ENCODE measurements at regions not wholly inside any gene's neighbourhood (a gene's known extent, or its start where the extent isn't known, plus 50 kb on each side); places are given as distances from the start of the nearest gene placed in this dataset.

DNA sequence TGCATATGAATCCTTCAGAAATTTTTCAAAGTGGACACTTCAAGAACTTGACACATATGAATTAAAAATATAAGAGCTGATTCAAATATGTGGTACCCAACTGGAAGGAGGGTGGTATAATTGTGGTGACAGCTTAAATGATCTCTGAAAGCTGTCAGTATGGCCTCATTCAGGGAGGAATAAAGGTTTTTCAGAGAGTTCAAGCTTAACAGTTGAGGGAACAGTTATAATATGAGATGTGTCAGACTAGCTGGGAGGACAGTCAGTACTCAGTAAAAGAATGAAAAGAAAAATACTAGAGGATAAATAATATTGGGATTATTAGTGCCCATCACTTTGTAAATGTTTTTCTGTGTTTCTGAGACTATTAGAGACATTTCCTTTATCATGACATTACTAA lies 277.5 kb downstream of the RASSF9 start:
- intact Hi-C loops (cut with DNase I): no loop called here
- H3K36me3 ChIP-seq: no peaks in the 10 kb centered on the region
- H3K4me3 ChIP-seq: peak overlapping the region in 1 of 12 donors; percentile 13
- DNase-seq: no peak
- no peak for ATAC-seq
- no peak overlapping the region for H3K27ac ChIP-seq
- no peaks in the 10 kb centered on the region for H3K9me3 ChIP-seq
- H3K27me3 ChIP-seq: no peaks in the 10 kb centered on the region
- no peak for TF ChIP-seq POLR2A (IDR thresholded peaks at IDR 0.05)
- TF ChIP-seq, protein P1, sequence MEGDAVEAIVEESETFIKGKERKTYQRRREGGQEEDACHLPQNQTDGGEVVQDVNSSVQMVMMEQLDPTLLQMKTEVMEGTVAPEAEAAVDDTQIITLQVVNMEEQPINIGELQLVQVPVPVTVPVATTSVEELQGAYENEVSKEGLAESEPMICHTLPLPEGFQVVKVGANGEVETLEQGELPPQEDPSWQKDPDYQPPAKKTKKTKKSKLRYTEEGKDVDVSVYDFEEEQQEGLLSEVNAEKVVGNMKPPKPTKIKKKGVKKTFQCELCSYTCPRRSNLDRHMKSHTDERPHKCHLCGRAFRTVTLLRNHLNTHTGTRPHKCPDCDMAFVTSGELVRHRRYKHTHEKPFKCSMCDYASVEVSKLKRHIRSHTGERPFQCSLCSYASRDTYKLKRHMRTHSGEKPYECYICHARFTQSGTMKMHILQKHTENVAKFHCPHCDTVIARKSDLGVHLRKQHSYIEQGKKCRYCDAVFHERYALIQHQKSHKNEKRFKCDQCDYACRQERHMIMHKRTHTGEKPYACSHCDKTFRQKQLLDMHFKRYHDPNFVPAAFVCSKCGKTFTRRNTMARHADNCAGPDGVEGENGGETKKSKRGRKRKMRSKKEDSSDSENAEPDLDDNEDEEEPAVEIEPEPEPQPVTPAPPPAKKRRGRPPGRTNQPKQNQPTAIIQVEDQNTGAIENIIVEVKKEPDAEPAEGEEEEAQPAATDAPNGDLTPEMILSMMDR (IDR thresholded peaks at IDR 0.05): no peak
- H3K4me1 ChIP-seq: no peaks in the 10 kb centered on the region

DNA sequence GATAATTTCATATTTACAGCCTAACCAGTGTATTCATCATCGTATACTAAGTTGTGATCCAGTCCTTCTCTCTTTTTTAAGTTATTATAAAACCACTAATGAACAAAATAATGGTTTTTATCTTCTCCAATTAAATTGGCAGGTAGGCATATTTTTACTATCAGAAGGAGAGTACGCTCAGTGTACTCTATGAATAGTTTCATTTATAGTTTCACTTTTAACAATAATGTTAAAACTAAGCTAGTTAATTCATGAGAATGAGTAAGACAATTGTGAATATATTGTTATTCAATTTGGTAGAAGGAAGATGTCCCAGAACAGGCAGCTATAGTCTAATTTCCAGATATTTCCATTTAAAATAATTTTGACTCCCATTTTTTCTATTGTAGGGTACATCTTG lies 277.1 kb downstream of the RASSF9 start:
- ATAC-seq: no peak
- H3K27ac ChIP-seq: no peak overlapping the region
- no peaks in the 10 kb centered on the region for H3K4me1 ChIP-seq
- no peaks in the 10 kb centered on the region for H3K27me3 ChIP-seq
- no peaks in the 10 kb centered on the region for H3K9me3 ChIP-seq
- 66 to 81% (median 77%) methylated on average over 2 of the region's 2 CpGs for WGBS, 4 donors
- H3K4me3 ChIP-seq: peak overlapping the region in 1 of 12 donors; percentile 22
- TF ChIP-seq, protein P1 (IDR thresholded peaks at IDR 0.05): no peak
- TF ChIP-seq POLR2A (IDR thresholded peaks at IDR 0.05): no peak
- intact Hi-C loops (cut with DNase I): no loop called here
- no peak for DNase-seq
- no peaks in the 10 kb centered on the region for H3K36me3 ChIP-seq

DNA sequence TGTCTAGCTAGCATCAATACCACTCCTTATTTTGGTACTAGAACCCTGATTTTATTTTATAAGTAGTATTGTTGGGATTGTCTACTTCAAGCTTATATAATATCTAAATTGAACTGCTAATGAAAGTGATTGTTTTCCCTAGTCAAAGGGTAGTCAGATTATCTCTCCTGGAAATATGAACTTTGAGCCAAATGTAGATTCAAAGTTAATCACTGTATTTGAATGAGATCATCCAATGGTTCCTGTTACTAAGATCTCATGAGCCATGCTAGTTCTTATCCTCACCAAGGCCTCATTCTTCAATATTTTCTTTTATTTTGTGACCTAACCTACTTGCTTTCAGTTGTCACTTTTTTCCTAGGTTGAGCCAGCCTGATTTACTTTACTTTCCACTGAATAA lies 276.7 kb downstream of the RASSF9 start:
- intact Hi-C loops (cut with DNase I): no loop called here
- no peaks in the 10 kb centered on the region for H3K4me1 ChIP-seq

DNA sequence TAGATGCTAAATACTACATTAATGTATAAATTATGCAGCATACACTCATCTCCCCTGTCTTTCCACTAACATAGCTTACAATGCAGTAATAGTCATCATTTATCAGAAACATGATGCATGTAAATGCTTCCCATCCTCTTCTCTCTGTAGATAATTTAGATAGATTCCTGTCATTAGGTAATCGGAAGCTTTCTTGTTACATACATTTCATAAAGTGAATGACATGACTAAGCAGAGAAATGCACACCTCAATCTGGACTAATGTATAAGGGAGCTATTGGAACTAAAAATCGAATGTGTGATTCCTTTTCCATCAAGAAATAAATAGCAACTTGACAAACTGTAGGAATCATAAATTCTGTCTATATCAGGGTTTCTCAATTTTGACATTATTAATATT lies 273.4 kb downstream of the RASSF9 start:
- intact Hi-C loops (cut with DNase I): no loop called here
- no peak overlapping the region for H3K4me3 ChIP-seq
- TF ChIP-seq, protein P1 (IDR thresholded peaks at IDR 0.05): no peak
- no peak for TF ChIP-seq POLR2A (IDR thresholded peaks at IDR 0.05)
- ATAC-seq (no peak), DNase-seq (no peak)
- no peaks in the 10 kb centered on the region for H3K27me3 ChIP-seq
- H3K9me3 ChIP-seq: no peaks in the 10 kb centered on the region
- H3K4me1 ChIP-seq: no peaks in the 10 kb centered on the region
- 86 to 90% (median 89%) methylated on average over 2 of the region's 2 CpGs for WGBS, 4 donors
- H3K36me3 ChIP-seq: no peaks in the 10 kb centered on the region
- H3K27ac ChIP-seq: no peak overlapping the region

More for the DNA sequence above, 276.7 kb downstream of the RASSF9 start:
- no peaks in the 10 kb centered on the region for H3K36me3 ChIP-seq
- no peak overlapping the region for H3K27ac ChIP-seq
- no peaks in the 10 kb centered on the region for H3K27me3 ChIP-seq
- no peak for DNase-seq
- no peaks in the 10 kb centered on the region for H3K9me3 ChIP-seq
- peak overlapping the region in 1 of 12 donors; percentile 22 for H3K4me3 ChIP-seq
- no peak for ATAC-seq
- TF ChIP-seq, protein P1 (IDR thresholded peaks at IDR 0.05): no peak
- TF ChIP-seq POLR2A (IDR thresholded peaks at IDR 0.05): no peak
